ENCODE measurements at regions not wholly inside any gene's neighbourhood (a gene's known extent, or its start where the extent isn't known, plus 50 kb on each side); places are given as distances from the start of the nearest gene placed in this dataset.

DNA sequence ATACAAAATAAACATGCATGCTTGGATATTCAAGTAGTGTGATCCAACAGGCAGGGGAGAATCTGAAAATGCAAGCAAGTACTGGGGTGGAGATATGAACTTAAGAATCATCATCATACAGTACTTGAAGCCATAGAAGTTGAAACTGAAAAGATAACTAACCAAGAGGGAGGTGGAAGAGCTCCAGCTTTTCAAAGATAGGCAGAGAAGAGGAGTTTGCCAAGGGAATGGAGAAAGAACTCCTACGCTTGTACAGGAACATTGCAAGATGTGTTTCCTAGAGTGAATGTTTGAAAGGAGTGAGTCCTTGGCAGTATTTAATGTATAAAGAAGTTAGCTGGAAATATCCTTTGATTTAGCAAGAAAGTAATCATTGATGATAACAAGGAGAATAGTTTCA lies 106.2 kb upstream of the FRMPD4 start (continued):
- TF ChIP-seq, protein P1, sequence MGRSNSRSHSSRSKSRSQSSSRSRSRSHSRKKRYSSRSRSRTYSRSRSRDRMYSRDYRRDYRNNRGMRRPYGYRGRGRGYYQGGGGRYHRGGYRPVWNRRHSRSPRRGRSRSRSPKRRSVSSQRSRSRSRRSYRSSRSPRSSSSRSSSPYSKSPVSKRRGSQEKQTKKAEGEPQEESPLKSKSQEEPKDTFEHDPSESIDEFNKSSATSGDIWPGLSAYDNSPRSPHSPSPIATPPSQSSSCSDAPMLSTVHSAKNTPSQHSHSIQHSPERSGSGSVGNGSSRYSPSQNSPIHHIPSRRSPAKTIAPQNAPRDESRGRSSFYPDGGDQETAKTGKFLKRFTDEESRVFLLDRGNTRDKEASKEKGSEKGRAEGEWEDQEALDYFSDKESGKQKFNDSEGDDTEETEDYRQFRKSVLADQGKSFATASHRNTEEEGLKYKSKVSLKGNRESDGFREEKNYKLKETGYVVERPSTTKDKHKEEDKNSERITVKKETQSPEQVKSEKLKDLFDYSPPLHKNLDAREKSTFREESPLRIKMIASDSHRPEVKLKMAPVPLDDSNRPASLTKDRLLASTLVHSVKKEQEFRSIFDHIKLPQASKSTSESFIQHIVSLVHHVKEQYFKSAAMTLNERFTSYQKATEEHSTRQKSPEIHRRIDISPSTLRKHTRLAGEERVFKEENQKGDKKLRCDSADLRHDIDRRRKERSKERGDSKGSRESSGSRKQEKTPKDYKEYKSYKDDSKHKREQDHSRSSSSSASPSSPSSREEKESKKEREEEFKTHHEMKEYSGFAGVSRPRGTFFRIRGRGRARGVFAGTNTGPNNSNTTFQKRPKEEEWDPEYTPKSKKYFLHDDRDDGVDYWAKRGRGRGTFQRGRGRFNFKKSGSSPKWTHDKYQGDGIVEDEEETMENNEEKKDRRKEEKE (IDR thresholded peaks at IDR 0.05): no peak
- TF ChIP-seq ZMYM2 (CRISPR knock-in tag; IDR thresholded peaks at IDR 0.05): no peak

DNA sequence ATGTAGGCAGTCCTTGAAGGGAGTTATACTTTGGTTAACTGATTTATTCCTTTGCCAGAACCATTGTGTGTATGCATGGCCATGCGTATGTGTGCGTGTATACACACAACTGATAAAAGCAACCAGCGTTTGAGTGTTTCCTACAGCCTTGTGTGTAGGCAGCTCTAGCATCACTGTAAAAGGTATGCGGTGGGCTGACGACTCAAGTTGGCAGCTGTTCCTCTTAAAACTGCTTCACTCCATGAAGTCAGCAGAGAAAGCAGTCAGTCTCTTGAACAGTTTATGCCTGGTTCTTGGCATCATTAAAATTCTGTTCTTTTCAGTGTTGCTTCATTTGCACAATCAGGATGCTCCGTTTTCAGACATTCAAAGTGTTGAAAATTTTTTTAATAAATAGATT lies 103.5 kb upstream of the FRMPD4 start:
- Histone ChIP-seq H3K27me3 (ENCODE audit: control insufficient read depth in 1 of 2, insufficient read depth in 2 of 2, low read length in 2 of 2) (no peaks in the 10 kb centered on the region), H3K4me3 (replicated peaks in 1 of 3; ENCODE audit: insufficient read depth in 1 of 3, low read depth in 2 of 3, low read length in 3 of 3) (no peak overlapping the region), H3K36me3 (replicated peaks in 1 of 2; ENCODE audit: control insufficient read depth in 1 of 2, insufficient read depth in 2 of 2, low read length in 2 of 2) (no peaks in the 10 kb centered on the region), H2AFZ (ENCODE audit: low read length) (no peak overlapping the region), H3K9ac (ENCODE audit: insufficient read depth, low read depth, low read length) (no peak overlapping the region), H3K9me3 (ENCODE audit: low read length) (no peaks in the 10 kb centered on the region), H3K79me2 (ENCODE audit: insufficient read depth, low read length) (no peaks in the 10 kb centered on the region), H4K20me1 (ENCODE audit: insufficient read depth, low read length) (no peaks in the 10 kb centered on the region), H3K27ac (ENCODE audit: extremely low read length, insufficient read depth, low read length) (no peak overlapping the region), H3K4me1 (ENCODE audit: insufficient read depth, low read length) (no peaks in the 10 kb centered on the region), H3K4me2 (ENCODE audit: low read depth, low read length) (no peak overlapping the region)
- CTCF ChIA-PET (ENCODE audit: low intra/inter-chr PET ratio, low total read pairs): no interaction called here
- intact Hi-C loops (cut with micrococcal nuclease; ENCODE audit: unreplicated experiment): no loop called here
- BruUV-seq (replicated peaks): no TSS peak
- in situ Hi-C loops (cut with HindIII; ENCODE audit: extremely low pct_ligation_motif_present, low pct_unique_long_range_greater_than_20kb): no loop called here
- POLR2A ChIA-PET: no interaction called here
- FAIRE-seq (no peak), DNase-seq (ENCODE audit: low spot score) (no peak), ATAC-seq (no peak)
- WGBS (ENCODE audit: low lambda C conversion rate): 67% methylated on average over 3 of the region's 6 CpGs
- no peak for TF ChIP-seq PITX1 (CRISPR knock-in tag; IDR thresholded peaks at IDR 0.05)
- TF ChIP-seq, protein P2, sequence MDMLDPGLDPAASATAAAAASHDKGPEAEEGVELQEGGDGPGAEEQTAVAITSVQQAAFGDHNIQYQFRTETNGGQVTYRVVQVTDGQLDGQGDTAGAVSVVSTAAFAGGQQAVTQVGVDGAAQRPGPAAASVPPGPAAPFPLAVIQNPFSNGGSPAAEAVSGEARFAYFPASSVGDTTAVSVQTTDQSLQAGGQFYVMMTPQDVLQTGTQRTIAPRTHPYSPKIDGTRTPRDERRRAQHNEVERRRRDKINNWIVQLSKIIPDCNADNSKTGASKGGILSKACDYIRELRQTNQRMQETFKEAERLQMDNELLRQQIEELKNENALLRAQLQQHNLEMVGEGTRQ (IDR thresholded peaks at IDR 0.05; ENCODE audit: low read depth, low read length): no peak
- TF ChIP-seq, protein P2 (CRISPR knock-in tag; IDR thresholded peaks at IDR 0.05; ENCODE audit: borderline replicate concordance): no peak
- no peak for TF ChIP-seq MEIS1 (CRISPR knock-in tag; IDR thresholded peaks at IDR 0.05; ENCODE audit: borderline replicate concordance)
- TF ChIP-seq ZKSCAN5 (CRISPR knock-in tag; IDR thresholded peaks at IDR 0.05): no peak
- no peak for TF ChIP-seq ZNF451 (CRISPR knock-in tag; IDR thresholded peaks at IDR 0.05)
- TF ChIP-seq NPAS2 (CRISPR knock-in tag; IDR thresholded peaks at IDR 0.05; ENCODE audit: borderline replicate concordance): no peak
- no peak for TF ChIP-seq ZNF251 (CRISPR knock-in tag; IDR thresholded peaks at IDR 0.05)
- TF ChIP-seq KLF16 (CRISPR knock-in tag; IDR thresholded peaks at IDR 0.05): no peak
- TF ChIP-seq ZNF432 (CRISPR knock-in tag; IDR thresholded peaks at IDR 0.05; ENCODE audit: borderline replicate concordance): no peak
- TF ChIP-seq, protein P3, sequence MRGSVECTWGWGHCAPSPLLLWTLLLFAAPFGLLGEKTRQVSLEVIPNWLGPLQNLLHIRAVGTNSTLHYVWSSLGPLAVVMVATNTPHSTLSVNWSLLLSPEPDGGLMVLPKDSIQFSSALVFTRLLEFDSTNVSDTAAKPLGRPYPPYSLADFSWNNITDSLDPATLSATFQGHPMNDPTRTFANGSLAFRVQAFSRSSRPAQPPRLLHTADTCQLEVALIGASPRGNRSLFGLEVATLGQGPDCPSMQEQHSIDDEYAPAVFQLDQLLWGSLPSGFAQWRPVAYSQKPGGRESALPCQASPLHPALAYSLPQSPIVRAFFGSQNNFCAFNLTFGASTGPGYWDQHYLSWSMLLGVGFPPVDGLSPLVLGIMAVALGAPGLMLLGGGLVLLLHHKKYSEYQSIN (CRISPR knock-in tag; IDR thresholded peaks at IDR 0.05; ENCODE audit: borderline replicate concordance): no peak
- TF ChIP-seq ATF7-NPFF (CRISPR knock-in tag; IDR thresholded peaks at IDR 0.05; ENCODE audit: low read depth): no peak
- TF ChIP-seq, protein P4, sequence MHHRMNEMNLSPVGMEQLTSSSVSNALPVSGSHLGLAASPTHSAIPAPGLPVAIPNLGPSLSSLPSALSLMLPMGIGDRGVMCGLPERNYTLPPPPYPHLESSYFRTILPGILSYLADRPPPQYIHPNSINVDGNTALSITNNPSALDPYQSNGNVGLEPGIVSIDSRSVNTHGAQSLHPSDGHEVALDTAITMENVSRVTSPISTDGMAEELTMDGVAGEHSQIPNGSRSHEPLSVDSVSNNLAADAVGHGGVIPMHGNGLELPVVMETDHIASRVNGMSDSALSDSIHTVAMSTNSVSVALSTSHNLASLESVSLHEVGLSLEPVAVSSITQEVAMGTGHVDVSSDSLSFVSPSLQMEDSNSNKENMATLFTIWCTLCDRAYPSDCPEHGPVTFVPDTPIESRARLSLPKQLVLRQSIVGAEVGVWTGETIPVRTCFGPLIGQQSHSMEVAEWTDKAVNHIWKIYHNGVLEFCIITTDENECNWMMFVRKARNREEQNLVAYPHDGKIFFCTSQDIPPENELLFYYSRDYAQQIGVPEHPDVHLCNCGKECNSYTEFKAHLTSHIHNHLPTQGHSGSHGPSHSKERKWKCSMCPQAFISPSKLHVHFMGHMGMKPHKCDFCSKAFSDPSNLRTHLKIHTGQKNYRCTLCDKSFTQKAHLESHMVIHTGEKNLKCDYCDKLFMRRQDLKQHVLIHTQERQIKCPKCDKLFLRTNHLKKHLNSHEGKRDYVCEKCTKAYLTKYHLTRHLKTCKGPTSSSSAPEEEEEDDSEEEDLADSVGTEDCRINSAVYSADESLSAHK (CRISPR knock-in tag; IDR thresholded peaks at IDR 0.05; ENCODE audit: borderline replicate concordance): no peak

Measured in HepG2 (cell line).